ENCODE measurements at regions not wholly inside any gene's neighbourhood (a gene's known extent, or its start where the extent isn't known, plus 50 kb on each side); places are given as distances from the start of the nearest gene placed in this dataset.

- no peak overlapping the region for H3K4me3 ChIP-seq (ENCODE audit: low read depth, low read length)
- no peak for TF ChIP-seq CTCF (IDR thresholded peaks at IDR 0.05; ENCODE audit: insufficient read depth, low read length)
- no peak for DNase-seq (ENCODE audit: low read depth)
Measured at GRCh38 chr20:10951904-10952303, 278.1 kb upstream of the JAG1 start.

DNA sequence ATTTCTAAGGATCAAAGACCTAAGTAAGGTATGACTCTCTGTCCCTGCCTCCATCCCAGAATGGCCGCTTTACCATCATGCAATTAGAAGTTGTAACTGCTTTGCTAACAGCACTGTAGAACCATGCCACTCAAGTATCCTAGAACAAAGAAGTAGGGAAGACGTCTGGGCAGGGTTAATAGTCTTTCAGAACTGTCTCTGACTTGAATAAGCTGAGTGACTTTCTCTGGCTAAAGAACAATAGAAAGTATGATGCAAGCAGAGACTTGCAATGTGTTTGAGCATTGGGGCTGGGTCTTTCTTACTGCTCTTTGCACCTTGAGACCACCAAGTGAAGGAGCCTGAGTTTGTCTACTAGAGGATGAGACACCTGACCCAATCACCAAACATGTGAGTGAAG is 279.6 kb upstream of the JAG1 start:
- H3K4me3 ChIP-seq (ENCODE audit: low read depth, low read length), result no peak overlapping the region
- no peak for TF ChIP-seq CTCF (IDR thresholded peaks at IDR 0.05; ENCODE audit: insufficient read depth, low read length)
- no peak for DNase-seq (ENCODE audit: low read depth)

DNA sequence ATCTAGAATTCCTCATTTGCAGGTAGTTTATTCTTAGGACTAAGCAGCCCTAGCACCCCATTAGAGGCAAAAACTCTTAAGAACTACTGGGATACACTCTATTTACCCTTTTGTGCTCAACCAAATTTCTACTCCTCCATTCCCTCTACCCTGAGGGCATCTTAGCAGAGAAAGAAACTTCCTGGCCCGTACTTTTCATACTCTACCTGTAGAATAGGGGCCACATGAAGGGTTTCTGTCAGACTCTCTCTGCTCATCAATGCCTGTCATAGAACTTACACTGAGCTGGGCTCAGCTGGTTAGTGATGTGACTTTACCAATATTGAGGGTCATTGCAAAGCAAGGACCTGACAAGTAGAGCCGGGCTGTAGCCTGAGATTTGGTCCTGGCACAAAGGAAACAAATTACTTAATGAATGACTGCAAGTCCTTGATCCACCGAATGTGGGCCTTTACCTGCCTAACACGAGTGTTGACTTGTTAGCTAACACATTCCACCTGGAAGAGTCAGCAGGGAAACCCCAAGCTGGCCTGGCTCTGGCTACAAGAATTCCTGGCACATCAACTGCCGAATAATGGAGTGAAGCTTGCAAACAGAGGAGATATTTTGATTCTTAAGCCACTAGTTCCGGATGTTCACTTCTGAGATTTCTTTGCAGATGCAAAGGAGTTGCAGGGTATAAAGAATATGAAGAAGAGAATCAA is 280.5 kb upstream of the JAG1 start:
- no peak for DNase-seq (ENCODE audit: low read depth)
- no peak for TF ChIP-seq CTCF (IDR thresholded peaks at IDR 0.05; ENCODE audit: insufficient read depth, low read length)
- H3K4me3 ChIP-seq (ENCODE audit: low read depth, low read length), result no peak overlapping the region

GRCh38 chr20:10954908-10955580 is 281.2 kb upstream of the JAG1 start:
- DNase-seq (ENCODE audit: low read depth), result no peak
- no peak overlapping the region for H3K4me3 ChIP-seq (ENCODE audit: low read depth, low read length)
- TF ChIP-seq CTCF (IDR thresholded peaks at IDR 0.05; ENCODE audit: insufficient read depth, low read length), result no peak

- H3K4me3 ChIP-seq (ENCODE audit: low read depth, low read length), result no peak overlapping the region
- no peak for DNase-seq (ENCODE audit: low read depth)
- TF ChIP-seq CTCF (IDR thresholded peaks at IDR 0.05; ENCODE audit: insufficient read depth, low read length), result no peak
Measured at GRCh38 chr20:10958279-10958678, 284.5 kb upstream of the JAG1 start.

- no peak overlapping the region for H3K4me3 ChIP-seq (ENCODE audit: low read depth, low read length)
- no peak for DNase-seq (ENCODE audit: low read depth)
- no peak for TF ChIP-seq CTCF (IDR thresholded peaks at IDR 0.05; ENCODE audit: insufficient read depth, low read length)
Measured at GRCh38 chr20:10960416-10960815, 286.6 kb upstream of the JAG1 start.

All from fibroblast of the aortic adventitia (primary cell).